ENCODE measurements at regions not wholly inside any gene's neighbourhood (a gene's known extent, or its start where the extent isn't known, plus 50 kb on each side); places are given as distances from the start of the nearest gene placed in this dataset.

DNA sequence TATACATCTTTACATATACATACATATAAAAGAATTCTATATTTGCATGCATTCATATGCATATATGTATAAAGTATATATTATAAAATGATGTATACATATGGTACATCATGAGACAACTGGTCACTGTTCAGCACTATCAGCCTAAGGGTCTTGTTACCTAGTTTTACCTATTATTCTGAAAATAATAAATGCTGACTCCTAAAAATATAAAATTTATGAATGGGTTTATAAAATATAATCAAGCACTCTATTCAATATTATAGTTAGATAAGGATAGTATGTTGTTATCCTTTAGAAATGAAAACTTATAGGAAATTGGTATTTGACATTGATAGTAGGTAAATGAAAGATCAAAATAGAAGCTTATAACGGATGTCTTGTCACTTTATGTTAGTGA is 324.2 kb downstream of the GBA3 start:
- TF ChIP-seq CTCF (IDR thresholded peaks at IDR 0.05; ENCODE audit: low read depth, low read length, poor library complexity, severe bottlenecking) (no peak), EZH2phosphoT487 (IDR thresholded peaks at IDR 0.05; ENCODE audit: borderline replicate concordance, low read length) (no peak)
